ENCODE measurements at regions not wholly inside any gene's neighbourhood (a gene's known extent, or its start where the extent isn't known, plus 50 kb on each side); places are given as distances from the start of the nearest gene placed in this dataset.

DNA sequence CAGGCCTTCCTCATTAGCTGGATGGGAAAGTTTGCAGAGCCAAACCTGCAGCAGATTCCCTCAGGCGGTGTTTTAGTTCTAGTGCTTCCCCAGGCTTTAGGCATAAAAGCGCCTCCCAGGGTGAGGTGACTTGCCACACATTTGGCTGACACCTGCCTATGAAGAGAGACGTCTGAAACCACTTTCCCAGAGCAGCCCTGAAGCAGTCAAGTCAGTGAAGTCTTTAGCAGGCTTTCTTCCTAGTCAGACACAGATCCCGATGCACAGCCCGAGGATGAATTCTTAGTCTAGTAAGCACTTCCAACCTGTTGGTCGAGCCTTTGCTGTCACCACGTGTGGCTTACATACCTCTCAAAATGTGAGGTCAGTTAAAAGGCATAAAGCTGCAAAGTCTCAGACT is 484.1 kb downstream of the SMARCA1 start:
- TF ChIP-seq CTCF (IDR thresholded peaks at IDR 0.05 in 4 of 5, conservative IDR thresholded peaks at IDR 0.05 in 1 of 5) (no peak), POLR2A (IDR thresholded peaks at IDR 0.05) (no peak)
